ENCODE measurements at regions not wholly inside any gene's neighbourhood (a gene's known extent, or its start where the extent isn't known, plus 50 kb on each side); places are given as distances from the start of the nearest gene placed in this dataset.
A peak's percentile ranks its signal among the peaks of the same experiment; 100 is the strongest.

- no peak for DNase-seq (ENCODE audit: low spot score)
These were observed 1443.5 kb upstream of the IGFBP7 start for GRCh38 chr4:58553679-58554078.

GRCh38 chr4:58553031-58553430 lies 1442.8 kb upstream of the IGFBP7 start:
- no peak for DNase-seq (ENCODE audit: low spot score)

- peak; percentile 61 for DNase-seq (ENCODE audit: low spot score)
These were observed 1441.5 kb upstream of the IGFBP7 start for GRCh38 chr4:58551676-58552075.

- no peak for DNase-seq (ENCODE audit: low spot score)
These were observed 1433.3 kb upstream of the IGFBP7 start for GRCh38 chr4:58543465-58543864.

- DNase-seq (ENCODE audit: low spot score), result no peak
These were observed 1431.7 kb upstream of the IGFBP7 start for GRCh38 chr4:58541926-58542325.

GRCh38 chr4:58522765-58523382 lies 1412.7 kb upstream of the IGFBP7 start:
- no peak for DNase-seq (ENCODE audit: low spot score)

GRCh38 chr4:58515226-58515625 lies 1405.0 kb upstream of the IGFBP7 start:
- peak; percentile 16 for DNase-seq (ENCODE audit: low spot score)

- DNase-seq (ENCODE audit: low spot score), result peak; percentile 21
These were observed 1404.1 kb upstream of the IGFBP7 start for GRCh38 chr4:58514299-58514698.

- DNase-seq (ENCODE audit: low spot score), result no peak
These were observed 1400.5 kb upstream of the IGFBP7 start for GRCh38 chr4:58510652-58511051.

GRCh38 chr4:58507079-58507478 lies 1396.9 kb upstream of the IGFBP7 start:
- no peak for DNase-seq (ENCODE audit: low spot score)

- DNase-seq (ENCODE audit: low spot score), result no peak
These were observed 1392.7 kb upstream of the IGFBP7 start for GRCh38 chr4:58502839-58503238.

GRCh38 chr4:58499182-58499581 lies 1389.0 kb upstream of the IGFBP7 start:
- no peak for DNase-seq (ENCODE audit: low spot score)

- DNase-seq (ENCODE audit: low spot score), result no peak
These were observed 1381.4 kb upstream of the IGFBP7 start for GRCh38 chr4:58491620-58492019.

GRCh38 chr4:58477950-58478349 lies 1367.8 kb upstream of the IGFBP7 start:
- DNase-seq (ENCODE audit: low spot score), result no peak

GRCh38 chr4:58477513-58477912 lies 1367.3 kb upstream of the IGFBP7 start:
- no peak for DNase-seq (ENCODE audit: low spot score)

GRCh38 chr4:58475097-58475496 lies 1364.9 kb upstream of the IGFBP7 start:
- DNase-seq (ENCODE audit: low spot score), result no peak

GRCh38 chr4:58465031-58465430 lies 1354.8 kb upstream of the IGFBP7 start:
- DNase-seq (ENCODE audit: low spot score), result no peak

- no peak for DNase-seq (ENCODE audit: low spot score)
These were observed 1346.7 kb upstream of the IGFBP7 start for GRCh38 chr4:58456727-58457384.

- no peak for DNase-seq (ENCODE audit: low spot score)
These were observed 1343.8 kb upstream of the IGFBP7 start for GRCh38 chr4:58453956-58454355.

- no peak for DNase-seq (ENCODE audit: low spot score)
These were observed 1341.5 kb upstream of the IGFBP7 start for GRCh38 chr4:58451707-58452106.

- no peak for DNase-seq (ENCODE audit: low spot score)
These were observed 1325.7 kb upstream of the IGFBP7 start for GRCh38 chr4:58435871-58436270.

GRCh38 chr4:58413849-58414248 lies 1303.7 kb upstream of the IGFBP7 start:
- DNase-seq (ENCODE audit: low spot score), result no peak

- DNase-seq (ENCODE audit: low spot score), result no peak
These were observed 1301.7 kb upstream of the IGFBP7 start for GRCh38 chr4:58411904-58412303.

- no peak for DNase-seq (ENCODE audit: low spot score)
These were observed 1296.6 kb upstream of the IGFBP7 start for GRCh38 chr4:58406762-58407161.

Measured in D341Med (cell line).